ENCODE measurements at regions not wholly inside any gene's neighbourhood (a gene's known extent, or its start where the extent isn't known, plus 50 kb on each side); places are given as distances from the start of the nearest gene placed in this dataset.

DNA sequence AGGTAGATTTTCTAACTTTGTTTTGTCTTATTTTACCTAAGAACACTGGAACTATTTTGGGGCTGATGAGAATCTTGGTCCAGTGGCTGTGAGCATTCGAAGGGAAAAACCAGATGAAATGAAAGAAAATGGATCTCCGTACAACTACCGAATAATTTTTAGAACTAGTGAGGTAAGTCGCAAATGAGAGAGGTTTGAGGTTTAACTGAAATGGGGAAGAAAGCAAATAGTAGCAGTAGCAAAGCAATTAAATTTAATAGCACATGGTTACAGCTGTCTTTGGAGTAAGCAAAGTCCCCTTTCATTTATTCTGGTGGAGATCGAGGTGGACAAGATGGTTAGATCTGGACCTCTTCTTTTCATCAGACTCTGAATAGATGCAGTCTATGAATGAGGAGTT lies 313.5 kb upstream of the RGS6 start:
- H3K27me3 Mint-ChIP-seq (ENCODE audit: low read depth), result no peaks in the 10 kb centered on the region

More for the DNA sequence above, 313.5 kb upstream of the RGS6 start:
- Histone ChIP-seq H4K5ac (ENCODE audit: insufficient read length, low read depth, low read length) (no peak overlapping the region), H3K4me1 (ENCODE audit: insufficient read depth, low read length) (peaks cover 3% of the 10 kb centered on the region; the same call in 1 of the 2 replicates), H2AK5ac (ENCODE audit: insufficient read length, low read length) (no peak overlapping the region), H2BK20ac (ENCODE audit: low read depth, low read length, poor library complexity, severe bottlenecking) (no peak overlapping the region), H3K4me2 (ENCODE audit: insufficient read depth, insufficient read length, low read length) (no peak overlapping the region), H3K56ac (ENCODE audit: insufficient read length, low read depth, low read length) (no peak overlapping the region), H2BK120ac (ENCODE audit: low read depth, low read length, poor library complexity, severe bottlenecking) (no peak overlapping the region), H4K91ac (ENCODE audit: insufficient read length, low read depth, low read length) (no peak overlapping the region), H4K20me1 (ENCODE audit: control insufficient read depth, insufficient read depth, insufficient read length) (no peaks in the 10 kb centered on the region), H3K18ac (ENCODE audit: insufficient read length, low read depth, low read length) (no peak overlapping the region), H3K27ac (ENCODE audit: insufficient read length, low read depth, low read length) (no peak overlapping the region), H3T11ph (ENCODE audit: low read length) (no peak overlapping the region), H2BK15ac (ENCODE audit: low read depth, low read length) (no peak overlapping the region), H3K79me1 (ENCODE audit: insufficient read depth, low read depth, low read length, poor library complexity, severe bottlenecking) (no peaks in the 10 kb centered on the region), H4K8ac (replicated peaks; ENCODE audit: insufficient read length, low read depth, low read length) (no peak overlapping the region), H3K27me3 (ENCODE audit: insufficient read depth, low read length) (no peaks in the 10 kb centered on the region), H3K23me2 (ENCODE audit: insufficient read length, low read depth, low read length, poor library complexity, severe bottlenecking) (no peaks in the 10 kb centered on the region), H3K14ac (ENCODE audit: insufficient read depth, low read length) (no peak overlapping the region), H3K4ac (ENCODE audit: low read depth, low read length) (no peak overlapping the region), H2BK5ac (ENCODE audit: insufficient read length, low read length) (no peak overlapping the region), H2AFZ (ENCODE audit: low read length) (no peak overlapping the region), H2BK12ac (ENCODE audit: insufficient read length, low read depth, low read length) (no peak overlapping the region), H3K9ac (ENCODE audit: extremely low read depth, insufficient read length, low read length) (no peak overlapping the region), H3K9me3 (ENCODE audit: control insufficient read depth, low read depth, low read length) (no peaks in the 10 kb centered on the region), H3K79me2 (ENCODE audit: insufficient read depth, low read length) (no peaks in the 10 kb centered on the region), H3K23ac (ENCODE audit: insufficient read length, low read depth, low read length) (no peak overlapping the region)
- TF ChIP-seq, protein P1, sequence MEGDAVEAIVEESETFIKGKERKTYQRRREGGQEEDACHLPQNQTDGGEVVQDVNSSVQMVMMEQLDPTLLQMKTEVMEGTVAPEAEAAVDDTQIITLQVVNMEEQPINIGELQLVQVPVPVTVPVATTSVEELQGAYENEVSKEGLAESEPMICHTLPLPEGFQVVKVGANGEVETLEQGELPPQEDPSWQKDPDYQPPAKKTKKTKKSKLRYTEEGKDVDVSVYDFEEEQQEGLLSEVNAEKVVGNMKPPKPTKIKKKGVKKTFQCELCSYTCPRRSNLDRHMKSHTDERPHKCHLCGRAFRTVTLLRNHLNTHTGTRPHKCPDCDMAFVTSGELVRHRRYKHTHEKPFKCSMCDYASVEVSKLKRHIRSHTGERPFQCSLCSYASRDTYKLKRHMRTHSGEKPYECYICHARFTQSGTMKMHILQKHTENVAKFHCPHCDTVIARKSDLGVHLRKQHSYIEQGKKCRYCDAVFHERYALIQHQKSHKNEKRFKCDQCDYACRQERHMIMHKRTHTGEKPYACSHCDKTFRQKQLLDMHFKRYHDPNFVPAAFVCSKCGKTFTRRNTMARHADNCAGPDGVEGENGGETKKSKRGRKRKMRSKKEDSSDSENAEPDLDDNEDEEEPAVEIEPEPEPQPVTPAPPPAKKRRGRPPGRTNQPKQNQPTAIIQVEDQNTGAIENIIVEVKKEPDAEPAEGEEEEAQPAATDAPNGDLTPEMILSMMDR (conservative IDR thresholded peaks at IDR 0.05), result no peak
- Mint-ChIP-seq H3K36me3 (ENCODE audit: insufficient read depth in 1 of 3, low read depth in 3 of 3) (peaks cover 3 to 24% (median 13%) of the 10 kb centered on the region in 3 experiments; a peak in 6 of 7 replicates), H3K4me1 (peaks cover 25 to 30% of the 10 kb centered on the region in 2 experiments), H3K27ac (no peak overlapping the region), H3K4me3 (no peak overlapping the region), H3K9me3 (no peaks in the 10 kb centered on the region)
- DNase-seq, result no peak
- no CpG with 5 or more reads among the region's 5 CpGs for WGBS (ENCODE audit: extremely low coverage, insufficient read length, low lambda C conversion rate)
